ENCODE measurements at regions not wholly inside any gene's neighbourhood (a gene's known extent, or its start where the extent isn't known, plus 50 kb on each side); places are given as distances from the start of the nearest gene placed in this dataset.
"Not testable (repeated sequence)": the region's sequence is repeated elsewhere in the genome, so short reads cannot be mapped to it uniquely, and the experiment has no call there.

- dilution Hi-C loops (cut with MboI; ENCODE audit: extremely low pct_ligation_motif_present, low sequenced_read_pairs) (no loop called here), intact Hi-C loops (cut with micrococcal nuclease) (no loop called here)
- no peak overlapping the region for H2AFZ ChIP-seq (ENCODE audit: low read depth, low read length)
- FAIRE-seq (no peak), DNase-seq (ENCODE audit: low read depth, low spot score) (no peak)
- H3K79me2 ChIP-seq (ENCODE audit: control insufficient read depth, insufficient read depth, low read length) = no peaks in the 10 kb centered on the region
- no peaks in the 10 kb centered on the region for H3K27me3 ChIP-seq (ENCODE audit: control insufficient read depth in 2 of 2, insufficient read depth in 2 of 2, low read length in 2 of 2)
- H3K4me2 ChIP-seq (ENCODE audit: insufficient read depth, low read length) = no peak overlapping the region
- H4K20me1 ChIP-seq (replicated peaks; ENCODE audit: control insufficient read depth, extremely low read depth, insufficient read depth, low read length) = no peaks in the 10 kb centered on the region
- no peak overlapping the region for H3K4me3 ChIP-seq (replicated peaks in 1 of 3; ENCODE audit: insufficient read depth in 1 of 3, low read depth in 1 of 3, low read length in 3 of 3)
- peaks cover 2% of the 10 kb centered on the region for H3K9me3 ChIP-seq (replicated peaks; ENCODE audit: control insufficient read depth, insufficient read depth, low read length)
- no peaks in the 10 kb centered on the region for H3K4me1 ChIP-seq (ENCODE audit: control insufficient read depth, extremely low read depth, insufficient read depth, low read length)
- no peak for TF ChIP-seq POLR2AphosphoS5 (IDR thresholded peaks at IDR 0.05; ENCODE audit: insufficient read depth, low read depth, low read length)
- H3K9ac ChIP-seq (replicated peaks; ENCODE audit: extremely low read depth, insufficient read depth, low read length) = no peak overlapping the region
- CTCF ChIA-PET = no interaction called here
- no peak overlapping the region for H3K27ac ChIP-seq (ENCODE audit: insufficient read depth, low read depth, low read length)
- BruUV-seq (replicated peaks) = no TSS peak
- no peaks in the 10 kb centered on the region for H3K9me1 ChIP-seq (replicated peaks; ENCODE audit: control insufficient read depth, extremely low read depth, insufficient read depth, low read length)
- H3K36me3 ChIP-seq (ENCODE audit: control insufficient read depth in 2 of 2, extremely low read depth in 1 of 2, insufficient read depth in 2 of 2, low read length in 2 of 2) = no peaks in the 10 kb centered on the region
- POLR2A ChIA-PET = no interaction called here
These were observed 400.2 kb upstream of the SPHKAP start for GRCh38 chr2:228581731-228582130.

DNA sequence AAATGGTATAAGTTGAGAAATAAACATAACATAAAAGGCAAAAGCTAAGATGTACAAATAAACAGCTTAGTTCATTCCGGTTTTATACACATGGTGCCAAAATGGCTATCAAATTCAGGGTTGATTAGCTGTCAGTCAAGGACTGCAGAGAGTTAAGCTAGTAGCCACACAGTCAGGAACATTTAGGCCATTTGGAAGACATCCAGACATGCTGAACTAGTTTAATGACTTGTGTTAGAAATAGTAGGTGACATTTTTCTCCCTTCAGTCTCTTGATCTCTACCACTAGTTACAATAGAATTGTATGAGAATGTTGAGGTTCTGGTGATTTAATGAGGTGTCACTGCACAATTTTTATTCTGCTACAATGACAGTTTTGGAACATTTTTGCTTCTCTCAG, 394.4 kb upstream of the SPHKAP start:
- intact Hi-C loops (cut with micrococcal nuclease) = no loop called here
- H3K9me1 ChIP-seq (replicated peaks; ENCODE audit: control insufficient read depth, extremely low read depth, insufficient read depth, low read length) = no peaks in the 10 kb centered on the region
- no peaks in the 10 kb centered on the region for H3K4me1 ChIP-seq (ENCODE audit: control insufficient read depth, extremely low read depth, insufficient read depth, low read length)
- TF ChIP-seq GATA2 (IDR thresholded peaks at IDR 0.05; ENCODE audit: insufficient read depth, insufficient read length, low read depth, low read length) (no peak), MYC (IDR thresholded peaks at IDR 0.05; ENCODE audit: low read depth, low read length) (no peak), FOS (IDR thresholded peaks at IDR 0.05; ENCODE audit: borderline replicate concordance, insufficient read depth, low read length) (no peak), JUN (IDR thresholded peaks at IDR 0.05; ENCODE audit: borderline replicate concordance, insufficient read depth, insufficient read length, low read depth) (no peak), EZH2 (IDR thresholded peaks at IDR 0.05; ENCODE audit: borderline replicate concordance, low read depth, low read length, severe bottlenecking) (no peak), POLR2A (IDR thresholded peaks at IDR 0.05; ENCODE audit: low read depth, low read length) (no peak), POLR2AphosphoS5 (IDR thresholded peaks at IDR 0.05; ENCODE audit: insufficient read depth, low read depth, low read length) (no peak)
- TF ChIP-seq, protein P1, sequence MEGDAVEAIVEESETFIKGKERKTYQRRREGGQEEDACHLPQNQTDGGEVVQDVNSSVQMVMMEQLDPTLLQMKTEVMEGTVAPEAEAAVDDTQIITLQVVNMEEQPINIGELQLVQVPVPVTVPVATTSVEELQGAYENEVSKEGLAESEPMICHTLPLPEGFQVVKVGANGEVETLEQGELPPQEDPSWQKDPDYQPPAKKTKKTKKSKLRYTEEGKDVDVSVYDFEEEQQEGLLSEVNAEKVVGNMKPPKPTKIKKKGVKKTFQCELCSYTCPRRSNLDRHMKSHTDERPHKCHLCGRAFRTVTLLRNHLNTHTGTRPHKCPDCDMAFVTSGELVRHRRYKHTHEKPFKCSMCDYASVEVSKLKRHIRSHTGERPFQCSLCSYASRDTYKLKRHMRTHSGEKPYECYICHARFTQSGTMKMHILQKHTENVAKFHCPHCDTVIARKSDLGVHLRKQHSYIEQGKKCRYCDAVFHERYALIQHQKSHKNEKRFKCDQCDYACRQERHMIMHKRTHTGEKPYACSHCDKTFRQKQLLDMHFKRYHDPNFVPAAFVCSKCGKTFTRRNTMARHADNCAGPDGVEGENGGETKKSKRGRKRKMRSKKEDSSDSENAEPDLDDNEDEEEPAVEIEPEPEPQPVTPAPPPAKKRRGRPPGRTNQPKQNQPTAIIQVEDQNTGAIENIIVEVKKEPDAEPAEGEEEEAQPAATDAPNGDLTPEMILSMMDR (IDR thresholded peaks at IDR 0.05; ENCODE audit: extremely low read depth in 1 of 2, insufficient read depth in 1 of 2, low read depth in 1 of 2, low read length in 2 of 2) = no peak
- TF ChIP-seq, protein P2, sequence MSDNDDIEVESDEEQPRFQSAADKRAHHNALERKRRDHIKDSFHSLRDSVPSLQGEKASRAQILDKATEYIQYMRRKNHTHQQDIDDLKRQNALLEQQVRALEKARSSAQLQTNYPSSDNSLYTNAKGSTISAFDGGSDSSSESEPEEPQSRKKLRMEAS (IDR thresholded peaks at IDR 0.05; ENCODE audit: insufficient read depth, insufficient read length) = no peak
- H3K27me3 ChIP-seq (ENCODE audit: control insufficient read depth in 2 of 2, insufficient read depth in 2 of 2, low read length in 2 of 2) = no peaks in the 10 kb centered on the region
- CTCF ChIA-PET = no interaction called here
- dilution Hi-C loops (cut with MboI; ENCODE audit: extremely low pct_ligation_motif_present, low sequenced_read_pairs) = no loop called here
- H3K9me3 ChIP-seq (replicated peaks; ENCODE audit: control insufficient read depth, insufficient read depth, low read length) = no peaks in the 10 kb centered on the region
- no peaks in the 10 kb centered on the region for H3K36me3 ChIP-seq (ENCODE audit: control insufficient read depth in 2 of 2, extremely low read depth in 1 of 2, insufficient read depth in 2 of 2, low read length in 2 of 2)
- no TSS peak for BruUV-seq (replicated peaks)
- no peak for FAIRE-seq
- no peak overlapping the region for H3K4me2 ChIP-seq (ENCODE audit: insufficient read depth, low read length)
- no peak for DNase-seq (ENCODE audit: low read depth, low spot score)
- no peak overlapping the region for H3K4me3 ChIP-seq (replicated peaks in 1 of 3; ENCODE audit: insufficient read depth in 1 of 3, low read depth in 1 of 3, low read length in 3 of 3)
- no peak overlapping the region for H2AFZ ChIP-seq (ENCODE audit: low read depth, low read length)
- no peaks in the 10 kb centered on the region for H3K79me2 ChIP-seq (ENCODE audit: control insufficient read depth, insufficient read depth, low read length)
- H4K20me1 ChIP-seq (replicated peaks; ENCODE audit: control insufficient read depth, extremely low read depth, insufficient read depth, low read length) = no peaks in the 10 kb centered on the region
- POLR2A ChIA-PET = no interaction called here
- H3K27ac ChIP-seq (ENCODE audit: insufficient read depth, low read depth, low read length) = no peak overlapping the region
- no peak overlapping the region for H3K9ac ChIP-seq (replicated peaks; ENCODE audit: extremely low read depth, insufficient read depth, low read length)

GRCh38 chr2:228568275-228568674, 386.8 kb upstream of the SPHKAP start:
- FAIRE-seq; H3K79me2 ChIP-seq (ENCODE audit: control insufficient read depth, insufficient read depth, low read length); H3K27ac ChIP-seq (ENCODE audit: insufficient read depth, low read depth, low read length); H3K36me3 ChIP-seq (ENCODE audit: control insufficient read depth in 2 of 2, extremely low read depth in 1 of 2, insufficient read depth in 2 of 2, low read length in 2 of 2); DNase-seq (ENCODE audit: low read depth, low spot score); intact Hi-C loops (cut with micrococcal nuclease); POLR2A ChIA-PET; H3K4me1 ChIP-seq (ENCODE audit: control insufficient read depth, extremely low read depth, insufficient read depth, low read length); H2AFZ ChIP-seq (ENCODE audit: low read depth, low read length); H3K4me2 ChIP-seq (ENCODE audit: insufficient read depth, low read length); H3K4me3 ChIP-seq (replicated peaks in 1 of 3; ENCODE audit: insufficient read depth in 1 of 3, low read depth in 1 of 3, low read length in 3 of 3); H4K20me1 ChIP-seq (replicated peaks; ENCODE audit: control insufficient read depth, extremely low read depth, insufficient read depth, low read length); H3K9me1 ChIP-seq (replicated peaks; ENCODE audit: control insufficient read depth, extremely low read depth, insufficient read depth, low read length); dilution Hi-C loops (cut with MboI; ENCODE audit: extremely low pct_ligation_motif_present, low sequenced_read_pairs); H3K27me3 ChIP-seq (ENCODE audit: control insufficient read depth in 2 of 2, insufficient read depth in 2 of 2, low read length in 2 of 2); CTCF ChIA-PET; BruUV-seq (replicated peaks); H3K9ac ChIP-seq (replicated peaks; ENCODE audit: extremely low read depth, insufficient read depth, low read length); H3K9me3 ChIP-seq (replicated peaks; ENCODE audit: control insufficient read depth, insufficient read depth, low read length): not testable (repeated sequence)

Data from endothelial cell of umbilical vein (primary cell).